ENCODE measurements at regions not wholly inside any gene's neighbourhood (a gene's known extent, or its start where the extent isn't known, plus 50 kb on each side); places are given as distances from the start of the nearest gene placed in this dataset.
"Not testable (repeated sequence)": the region's sequence is repeated elsewhere in the genome, so short reads cannot be mapped to it uniquely, and the experiment has no call there.

DNA sequence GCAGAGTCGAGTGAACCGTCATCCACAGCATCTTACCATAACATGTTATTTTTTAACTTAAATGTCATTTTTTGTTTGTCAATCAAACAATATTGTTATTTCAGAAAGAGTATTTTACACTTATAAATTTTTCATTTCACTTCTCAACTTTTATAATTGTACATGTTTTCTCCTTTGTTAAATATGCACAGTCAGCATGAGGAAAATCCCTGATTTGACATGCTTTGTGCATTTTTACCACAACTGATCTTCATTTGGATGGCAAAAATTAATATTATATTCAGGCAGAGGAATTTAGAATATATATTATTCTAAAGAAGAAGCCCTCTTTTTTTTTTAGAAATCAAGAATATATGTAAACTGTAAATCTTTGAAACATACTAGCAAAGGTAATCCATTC lies 958.0 kb upstream of the PCDH7 start:
- Mint-ChIP-seq H3K4me1 (no peaks in the 10 kb centered on the region), H3K27ac (ENCODE audit: unreplicated experiment) (no peak overlapping the region), H3K36me3 (ENCODE audit: low read depth) (no peaks in the 10 kb centered on the region), H3K4me3 (no peak overlapping the region), H3K27me3 (ENCODE audit: low read depth) (no peaks in the 10 kb centered on the region), H3K9me3 (no peaks in the 10 kb centered on the region)
- DNase-seq (ENCODE audit: low read depth, low spot score), result no peak
- TF ChIP-seq, protein P1, sequence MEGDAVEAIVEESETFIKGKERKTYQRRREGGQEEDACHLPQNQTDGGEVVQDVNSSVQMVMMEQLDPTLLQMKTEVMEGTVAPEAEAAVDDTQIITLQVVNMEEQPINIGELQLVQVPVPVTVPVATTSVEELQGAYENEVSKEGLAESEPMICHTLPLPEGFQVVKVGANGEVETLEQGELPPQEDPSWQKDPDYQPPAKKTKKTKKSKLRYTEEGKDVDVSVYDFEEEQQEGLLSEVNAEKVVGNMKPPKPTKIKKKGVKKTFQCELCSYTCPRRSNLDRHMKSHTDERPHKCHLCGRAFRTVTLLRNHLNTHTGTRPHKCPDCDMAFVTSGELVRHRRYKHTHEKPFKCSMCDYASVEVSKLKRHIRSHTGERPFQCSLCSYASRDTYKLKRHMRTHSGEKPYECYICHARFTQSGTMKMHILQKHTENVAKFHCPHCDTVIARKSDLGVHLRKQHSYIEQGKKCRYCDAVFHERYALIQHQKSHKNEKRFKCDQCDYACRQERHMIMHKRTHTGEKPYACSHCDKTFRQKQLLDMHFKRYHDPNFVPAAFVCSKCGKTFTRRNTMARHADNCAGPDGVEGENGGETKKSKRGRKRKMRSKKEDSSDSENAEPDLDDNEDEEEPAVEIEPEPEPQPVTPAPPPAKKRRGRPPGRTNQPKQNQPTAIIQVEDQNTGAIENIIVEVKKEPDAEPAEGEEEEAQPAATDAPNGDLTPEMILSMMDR (conservative IDR thresholded peaks at IDR 0.05), result no peak

DNA sequence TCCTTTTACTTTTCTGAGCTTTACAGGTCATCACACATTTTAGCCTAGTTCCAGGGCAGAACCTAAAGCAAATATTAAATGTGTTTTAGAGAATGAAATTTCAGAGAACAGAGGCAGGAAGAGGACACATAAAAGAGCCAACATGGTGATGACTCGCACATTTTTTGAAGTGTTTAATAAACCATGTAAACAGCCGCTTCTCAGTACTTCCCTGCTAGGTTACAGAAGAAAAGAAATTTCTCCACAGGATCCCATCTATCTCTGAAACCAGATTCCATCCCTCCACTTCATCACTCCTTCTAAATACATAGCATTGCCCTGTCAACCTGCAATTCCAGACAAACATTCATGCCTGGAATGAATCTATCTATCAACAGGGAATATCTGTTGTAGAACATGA lies 949.5 kb upstream of the PCDH7 start:
- no peaks in the 10 kb centered on the region for H3K36me3 Mint-ChIP-seq (ENCODE audit: low read depth)
- TF ChIP-seq, protein P1 (conservative IDR thresholded peaks at IDR 0.05), result no peak
- H3K4me1 Mint-ChIP-seq, result no peaks in the 10 kb centered on the region
- no peak overlapping the region for H3K4me3 Mint-ChIP-seq
- no peaks in the 10 kb centered on the region for H3K27me3 Mint-ChIP-seq (ENCODE audit: low read depth)
- H3K27ac Mint-ChIP-seq (ENCODE audit: unreplicated experiment), result no peak overlapping the region
- no peaks in the 10 kb centered on the region for H3K9me3 Mint-ChIP-seq
- DNase-seq (ENCODE audit: low read depth, low spot score), result no peak

GRCh38 chr4:29788123-29788522 lies 932.0 kb upstream of the PCDH7 start:
- not testable (repeated sequence) for H3K27ac Mint-ChIP-seq (ENCODE audit: unreplicated experiment); DNase-seq (ENCODE audit: low read depth, low spot score); H3K27me3 Mint-ChIP-seq (ENCODE audit: low read depth); H3K4me3 Mint-ChIP-seq; H3K36me3 Mint-ChIP-seq (ENCODE audit: low read depth); H3K4me1 Mint-ChIP-seq
- peaks cover 16% of the 10 kb centered on the region for H3K9me3 Mint-ChIP-seq

- no peaks in the 10 kb centered on the region for H3K36me3 Mint-ChIP-seq (ENCODE audit: low read depth)
- H3K4me3 Mint-ChIP-seq, result no peak overlapping the region
- TF ChIP-seq, protein P1 (conservative IDR thresholded peaks at IDR 0.05), result no peak
- H3K27ac Mint-ChIP-seq (ENCODE audit: unreplicated experiment), result no peak overlapping the region
- peaks cover 6% of the 10 kb centered on the region for H3K9me3 Mint-ChIP-seq
- no peaks in the 10 kb centered on the region for H3K27me3 Mint-ChIP-seq (ENCODE audit: low read depth)
- peaks cover 7% of the 10 kb centered on the region for H3K4me1 Mint-ChIP-seq
- DNase-seq (ENCODE audit: low read depth, low spot score), result no peak
Measured at GRCh38 chr4:29805245-29805644, 914.9 kb upstream of the PCDH7 start.

- H3K27ac Mint-ChIP-seq (ENCODE audit: unreplicated experiment), result no peak overlapping the region
- DNase-seq (ENCODE audit: low read depth, low spot score), result no peak
- H3K4me1 Mint-ChIP-seq, result peaks cover 7% of the 10 kb centered on the region
- H3K9me3 Mint-ChIP-seq, result peaks cover 6% of the 10 kb centered on the region
- no peaks in the 10 kb centered on the region for H3K27me3 Mint-ChIP-seq (ENCODE audit: low read depth)
- TF ChIP-seq, protein P1 (conservative IDR thresholded peaks at IDR 0.05), result no peak
- no peak overlapping the region for H3K4me3 Mint-ChIP-seq
- no peaks in the 10 kb centered on the region for H3K36me3 Mint-ChIP-seq (ENCODE audit: low read depth)
Measured at GRCh38 chr4:29805916-29806480, 914.2 kb upstream of the PCDH7 start.

DNA sequence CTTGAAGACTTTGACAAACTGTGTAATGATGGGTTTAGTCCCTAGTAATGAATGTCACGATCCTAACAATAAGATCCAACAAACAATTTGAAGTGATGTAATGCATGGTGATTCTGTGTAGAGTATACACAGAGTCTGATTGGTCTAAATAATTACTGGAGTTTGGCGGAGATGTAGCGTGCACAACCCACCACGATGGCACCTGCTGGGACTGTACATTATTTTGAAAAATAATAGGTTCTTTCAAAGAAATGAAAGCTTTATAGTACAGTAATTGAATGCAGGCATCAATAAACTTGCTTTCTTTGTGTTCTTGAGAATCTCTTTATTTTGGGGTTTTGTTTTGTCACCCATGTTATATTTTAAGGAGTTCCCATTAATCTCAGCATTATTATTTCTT lies 902.2 kb upstream of the PCDH7 start:
- TF ChIP-seq, protein P1 (conservative IDR thresholded peaks at IDR 0.05), result no peak
- Mint-ChIP-seq H3K27ac (ENCODE audit: unreplicated experiment) (no peak overlapping the region), H3K9me3 (peaks cover 5% of the 10 kb centered on the region), H3K27me3 (ENCODE audit: low read depth) (no peaks in the 10 kb centered on the region), H3K4me1 (no peaks in the 10 kb centered on the region), H3K4me3 (no peak overlapping the region), H3K36me3 (ENCODE audit: low read depth) (no peaks in the 10 kb centered on the region)
- no peak for DNase-seq (ENCODE audit: low read depth, low spot score)
